ENCODE measurements at regions not wholly inside any gene's neighbourhood (a gene's known extent, or its start where the extent isn't known, plus 50 kb on each side); places are given as distances from the start of the nearest gene placed in this dataset.

DNA sequence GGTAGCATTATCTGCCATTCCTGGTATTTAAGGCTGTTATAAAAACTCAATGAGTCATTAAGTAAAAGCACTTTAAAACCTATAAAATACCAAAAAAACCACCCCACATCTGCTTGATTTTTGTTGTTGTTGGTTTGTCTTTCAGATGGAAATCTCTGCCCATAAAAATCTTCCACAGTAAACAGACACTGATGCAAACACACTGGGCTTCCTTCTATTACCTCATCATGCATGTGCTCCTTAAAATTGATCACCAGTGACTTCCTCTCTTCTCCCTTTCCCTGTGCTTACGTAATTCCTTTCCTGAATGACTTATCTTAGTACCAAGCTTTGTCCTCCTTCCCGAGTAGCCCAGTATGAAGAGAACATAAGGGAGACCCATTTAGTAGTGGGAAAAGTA lies 167.2 kb downstream of the EVX1 start:
- no peaks in the 10 kb centered on the region for H3K9me3 ChIP-seq (replicated peaks; ENCODE audit: control insufficient read depth, low read depth, low read length)

DNA sequence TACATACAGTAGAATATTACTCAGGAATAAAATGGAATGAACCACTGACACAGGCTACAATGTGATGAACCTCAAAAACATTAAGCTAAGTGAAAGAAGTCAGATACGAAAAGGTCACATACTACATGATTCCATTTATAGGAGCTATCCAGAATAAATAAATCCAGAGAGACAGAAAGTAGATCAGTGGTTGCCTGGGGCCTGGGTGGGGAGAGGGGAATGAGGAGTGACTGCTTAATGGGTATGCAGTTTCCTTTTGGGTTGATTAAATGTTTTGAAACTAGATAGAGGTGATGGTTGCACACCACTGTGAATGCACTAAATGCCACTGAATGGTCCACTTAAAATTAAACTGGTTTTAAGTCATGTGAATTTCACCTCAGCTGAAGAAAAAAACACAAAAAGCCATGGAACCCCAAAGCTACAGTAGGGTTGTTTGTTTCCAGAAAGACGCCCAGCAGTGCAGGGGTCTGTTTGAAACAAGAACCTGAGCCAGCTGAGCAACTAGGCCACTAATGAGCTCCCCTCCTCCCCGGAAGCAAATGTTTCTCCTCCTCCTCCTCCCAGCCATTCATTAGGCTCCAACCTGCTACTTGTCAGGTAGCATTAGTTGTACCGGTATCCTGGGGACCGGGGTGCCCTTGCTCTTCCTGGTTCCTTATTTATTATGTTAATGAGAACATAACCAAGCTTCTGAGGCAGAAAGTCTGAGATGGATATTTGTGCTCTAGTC lies 168.4 kb downstream of the EVX1 start:
- Histone ChIP-seq H3K36me3 (ENCODE audit: control insufficient read depth, insufficient read depth, low read length) (no peaks in the 10 kb centered on the region), H3K4me1 (ENCODE audit: control insufficient read depth, insufficient read depth, low read length) (no peaks in the 10 kb centered on the region), H3K9me3 (replicated peaks; ENCODE audit: control insufficient read depth, low read depth, low read length) (no peaks in the 10 kb centered on the region), H3K27ac (ENCODE audit: low read length) (no peak overlapping the region), H3K27me3 (ENCODE audit: control insufficient read depth, insufficient read depth, low read length) (peaks cover 4% of the 10 kb centered on the region), H3K4me3 (ENCODE audit: low read length) (no peak overlapping the region)
- WGBS (ENCODE audit: insufficient coverage), result 100% methylated on average over 1 of the region's 5 CpGs
- no peak for DNase-seq

More for the DNA sequence above, 167.2 kb downstream of the EVX1 start:
- Histone ChIP-seq H3K27ac (ENCODE audit: low read length) (no peak overlapping the region), H3K27me3 (ENCODE audit: control insufficient read depth, insufficient read depth, low read length) (peaks cover 4% of the 10 kb centered on the region), H3K4me3 (ENCODE audit: low read length) (no peak overlapping the region), H3K36me3 (ENCODE audit: control insufficient read depth, insufficient read depth, low read length) (no peaks in the 10 kb centered on the region), H3K4me1 (ENCODE audit: control insufficient read depth, insufficient read depth, low read length) (no peaks in the 10 kb centered on the region)
- no peak for DNase-seq
- no CpG with 5 or more reads among the region's 2 CpGs for WGBS (ENCODE audit: insufficient coverage)

DNA sequence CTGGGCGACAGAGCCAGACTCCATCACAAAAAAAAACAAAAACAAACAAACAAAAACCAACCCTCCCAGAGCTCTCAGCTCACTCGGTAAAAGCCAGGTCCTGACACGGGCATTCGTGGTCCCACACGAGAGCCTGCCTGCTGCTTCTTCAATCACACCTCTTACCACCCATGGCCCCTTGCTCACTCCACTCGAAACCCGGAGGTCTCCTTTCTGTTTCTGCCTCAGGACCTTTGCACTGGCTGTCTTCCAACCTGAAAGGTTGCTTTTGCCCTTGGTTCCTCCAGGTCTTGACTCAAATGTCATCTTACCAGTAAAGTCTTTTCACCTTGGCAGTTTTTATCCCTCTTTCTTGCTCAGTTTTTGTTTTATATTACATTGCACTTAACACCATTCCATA lies 169.6 kb downstream of the EVX1 start:
- H3K4me3 ChIP-seq (ENCODE audit: low read length), result no peak overlapping the region
- H3K36me3 ChIP-seq (ENCODE audit: control insufficient read depth, insufficient read depth, low read length), result no peaks in the 10 kb centered on the region
- H3K9me3 ChIP-seq (replicated peaks; ENCODE audit: control insufficient read depth, low read depth, low read length), result no peaks in the 10 kb centered on the region
- WGBS (ENCODE audit: insufficient coverage), result 85% methylated on average over 7 of the region's 7 CpGs
- no peak overlapping the region for H3K27ac ChIP-seq (ENCODE audit: low read length)
- H3K27me3 ChIP-seq (ENCODE audit: control insufficient read depth, insufficient read depth, low read length), result peaks cover 4% of the 10 kb centered on the region
- no peaks in the 10 kb centered on the region for H3K4me1 ChIP-seq (ENCODE audit: control insufficient read depth, insufficient read depth, low read length)
- DNase-seq, result no peak

DNA sequence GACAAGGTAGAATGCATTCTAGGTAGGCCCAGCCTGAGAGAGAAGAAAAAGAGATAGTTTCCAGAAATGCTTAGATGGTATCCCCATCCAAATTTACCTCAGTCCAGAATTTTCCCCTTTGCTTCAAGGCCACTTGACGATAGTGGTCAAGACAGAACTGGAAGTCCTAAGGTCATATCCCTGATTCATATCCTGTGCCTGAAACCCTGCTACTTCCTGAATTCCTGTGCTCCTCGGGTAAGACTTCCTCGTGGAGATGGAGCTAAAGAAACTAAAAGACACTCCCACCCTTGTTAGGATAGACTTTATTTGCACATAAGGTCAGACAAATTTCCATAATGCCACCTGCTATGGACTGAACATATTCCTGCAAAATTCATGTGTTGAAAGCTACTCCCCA lies 175.9 kb downstream of the EVX1 start:
- Histone ChIP-seq H3K27me3 (ENCODE audit: control insufficient read depth, insufficient read depth, low read length) (no peaks in the 10 kb centered on the region), H3K36me3 (ENCODE audit: control insufficient read depth, insufficient read depth, low read length) (no peaks in the 10 kb centered on the region), H3K4me1 (ENCODE audit: control insufficient read depth, insufficient read depth, low read length) (no peaks in the 10 kb centered on the region), H3K4me3 (ENCODE audit: low read length) (no peak overlapping the region), H3K27ac (ENCODE audit: low read length) (no peak overlapping the region), H3K9me3 (replicated peaks; ENCODE audit: control insufficient read depth, low read depth, low read length) (no peaks in the 10 kb centered on the region)
- DNase-seq, result no peak
- WGBS (ENCODE audit: insufficient coverage), result no CpG with 5 or more reads among the region's 3 CpGs

DNA sequence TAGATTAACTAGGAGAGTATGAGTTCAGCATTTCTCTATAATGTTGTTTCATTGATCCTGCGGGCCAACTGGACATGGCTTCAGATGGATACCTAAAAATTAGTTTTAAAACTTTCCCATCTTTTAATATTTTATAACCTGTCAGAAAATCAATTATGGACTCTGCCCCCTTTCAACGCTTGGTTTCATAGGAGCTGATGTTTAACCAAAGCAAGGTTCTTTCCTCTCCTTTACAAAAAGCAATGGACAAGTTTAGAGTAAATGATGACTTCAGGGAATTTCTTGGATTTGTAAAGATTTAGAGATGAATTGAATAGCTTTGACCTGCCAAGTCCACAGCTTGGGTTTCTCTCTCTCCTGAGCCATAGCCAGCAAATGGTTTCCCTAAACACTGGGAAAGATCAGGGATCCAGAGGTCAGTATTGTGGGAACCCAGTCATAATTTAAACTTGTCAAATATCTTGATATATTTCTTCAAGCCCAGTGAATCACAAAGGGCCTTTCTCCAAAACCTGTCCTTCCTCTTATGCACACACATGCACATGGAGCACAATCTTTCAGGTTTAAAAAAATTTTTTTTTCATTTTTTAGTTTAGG lies 177.1 kb downstream of the EVX1 start:
- H3K27me3 ChIP-seq (ENCODE audit: control insufficient read depth, insufficient read depth, low read length), result no peaks in the 10 kb centered on the region
- DNase-seq, result no peak
- H3K36me3 ChIP-seq (ENCODE audit: control insufficient read depth, insufficient read depth, low read length), result no peaks in the 10 kb centered on the region
- H3K4me1 ChIP-seq (ENCODE audit: control insufficient read depth, insufficient read depth, low read length), result no peaks in the 10 kb centered on the region
- no peak overlapping the region for H3K4me3 ChIP-seq (ENCODE audit: low read length)
- H3K27ac ChIP-seq (ENCODE audit: low read length), result no peak overlapping the region
- no peaks in the 10 kb centered on the region for H3K9me3 ChIP-seq (replicated peaks; ENCODE audit: control insufficient read depth, low read depth, low read length)
- no CpG with 5 or more reads among the region's 2 CpGs for WGBS (ENCODE audit: insufficient coverage)

DNA sequence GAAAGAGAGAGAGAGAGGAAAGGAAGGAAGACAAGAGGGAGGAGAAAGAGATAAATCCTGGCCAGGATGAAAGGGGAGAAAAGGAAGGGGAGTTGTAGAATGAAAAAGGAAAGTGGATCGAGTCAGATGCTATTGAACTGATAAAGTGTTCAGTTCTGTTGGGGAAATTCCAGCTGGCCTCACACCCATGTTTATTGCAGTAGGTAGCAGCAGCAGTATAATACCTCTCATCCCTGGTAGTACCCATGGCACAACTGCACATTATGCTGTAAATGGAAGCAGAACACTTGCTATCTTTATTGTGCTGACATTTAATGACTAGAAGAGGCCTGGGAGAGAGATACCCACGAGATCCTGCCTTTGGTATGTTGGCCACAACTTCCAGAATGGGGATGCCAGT lies 178.1 kb downstream of the EVX1 start:
- Histone ChIP-seq H3K27me3 (ENCODE audit: control insufficient read depth, insufficient read depth, low read length) (no peaks in the 10 kb centered on the region), H3K27ac (ENCODE audit: low read length) (no peak overlapping the region), H3K4me3 (ENCODE audit: low read length) (no peak overlapping the region), H3K9me3 (replicated peaks; ENCODE audit: control insufficient read depth, low read depth, low read length) (no peaks in the 10 kb centered on the region), H3K4me1 (ENCODE audit: control insufficient read depth, insufficient read depth, low read length) (no peaks in the 10 kb centered on the region), H3K36me3 (ENCODE audit: control insufficient read depth, insufficient read depth, low read length) (no peaks in the 10 kb centered on the region)
- DNase-seq, result no peak
- WGBS (ENCODE audit: insufficient coverage), result 40% methylated on average over 1 of the region's 2 CpGs

DNA sequence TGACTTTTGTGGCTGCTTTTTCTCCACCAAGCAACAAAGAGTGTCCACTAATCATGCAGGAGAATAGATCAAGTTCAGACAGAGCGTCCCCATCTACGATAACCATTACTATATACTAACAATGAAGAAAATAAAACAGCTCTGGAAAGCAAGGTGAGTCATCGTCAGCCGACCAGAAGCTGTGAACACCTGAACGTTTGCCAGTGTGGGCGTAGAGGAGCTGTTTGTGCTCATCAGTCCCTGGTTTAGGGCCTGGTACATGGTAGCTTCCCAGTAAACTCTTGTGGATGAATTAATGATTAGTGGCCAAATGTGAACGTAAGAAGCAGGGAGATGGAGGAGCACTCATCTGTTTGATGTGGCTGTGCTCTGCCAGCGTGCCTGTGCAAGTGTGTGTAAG lies 180.7 kb downstream of the EVX1 start:
- Histone ChIP-seq H3K9me3 (replicated peaks; ENCODE audit: control insufficient read depth, low read depth, low read length) (peaks cover 3% of the 10 kb centered on the region), H3K4me3 (ENCODE audit: low read length) (no peak overlapping the region), H3K4me1 (ENCODE audit: control insufficient read depth, insufficient read depth, low read length) (no peaks in the 10 kb centered on the region), H3K36me3 (ENCODE audit: control insufficient read depth, insufficient read depth, low read length) (no peaks in the 10 kb centered on the region), H3K27me3 (ENCODE audit: control insufficient read depth, insufficient read depth, low read length) (peaks cover 2% of the 10 kb centered on the region), H3K27ac (ENCODE audit: low read length) (no peak overlapping the region)
- 75% methylated on average over 5 of the region's 8 CpGs for WGBS (ENCODE audit: insufficient coverage)
- no peak for DNase-seq

DNA sequence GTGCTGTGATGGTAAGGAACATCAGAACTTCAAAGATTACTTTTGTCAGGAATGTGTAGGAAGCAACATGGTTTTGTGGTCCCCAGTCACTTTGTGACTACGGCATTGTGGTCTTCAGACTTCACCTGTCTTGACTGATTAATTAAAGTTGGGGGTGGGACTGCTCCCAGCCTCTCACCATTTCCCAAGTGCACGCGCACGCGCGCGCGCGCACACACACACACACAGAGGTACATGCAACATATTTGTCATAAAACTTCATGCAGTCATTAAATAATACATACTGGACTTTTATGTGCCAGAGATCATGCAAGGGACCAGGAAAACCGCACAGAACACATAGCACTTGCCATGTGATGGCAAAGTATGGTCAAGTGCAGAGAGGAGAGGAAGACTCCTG lies 181.2 kb downstream of the EVX1 start:
- no peak for DNase-seq
- Histone ChIP-seq H3K4me3 (ENCODE audit: low read length) (no peak overlapping the region), H3K27me3 (ENCODE audit: control insufficient read depth, insufficient read depth, low read length) (peaks cover 2% of the 10 kb centered on the region), H3K9me3 (replicated peaks; ENCODE audit: control insufficient read depth, low read depth, low read length) (peaks cover 3% of the 10 kb centered on the region), H3K4me1 (ENCODE audit: control insufficient read depth, insufficient read depth, low read length) (no peaks in the 10 kb centered on the region), H3K27ac (ENCODE audit: low read length) (no peak overlapping the region), H3K36me3 (ENCODE audit: control insufficient read depth, insufficient read depth, low read length) (no peaks in the 10 kb centered on the region)
- no CpG with 5 or more reads among the region's 10 CpGs for WGBS (ENCODE audit: insufficient coverage)

DNA sequence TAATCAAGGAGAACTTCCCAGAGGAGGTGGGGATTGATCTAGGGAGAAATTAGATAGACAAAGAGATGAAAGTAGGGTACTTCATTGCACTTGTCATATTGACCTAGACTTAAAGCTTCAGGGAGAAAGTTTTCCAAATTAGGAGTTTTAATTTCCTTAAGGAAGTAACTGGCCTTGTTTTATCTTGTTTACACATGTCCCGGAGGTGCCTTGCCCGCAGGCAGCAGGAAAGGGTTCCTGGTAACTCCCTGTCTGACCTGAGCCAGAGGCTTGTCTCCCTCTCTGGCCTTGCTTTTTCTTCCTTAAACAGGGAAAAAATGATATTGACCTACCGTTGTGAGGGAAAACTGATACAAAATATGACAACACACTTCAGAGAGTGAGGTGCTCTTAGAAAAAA lies 181.6 kb downstream of the EVX1 start:
- Histone ChIP-seq H3K9me3 (replicated peaks; ENCODE audit: control insufficient read depth, low read depth, low read length) (peaks cover 3% of the 10 kb centered on the region), H3K27ac (ENCODE audit: low read length) (no peak overlapping the region), H3K4me3 (ENCODE audit: low read length) (no peak overlapping the region), H3K36me3 (ENCODE audit: control insufficient read depth, insufficient read depth, low read length) (no peaks in the 10 kb centered on the region), H3K27me3 (ENCODE audit: control insufficient read depth, insufficient read depth, low read length) (peaks cover 2% of the 10 kb centered on the region), H3K4me1 (ENCODE audit: control insufficient read depth, insufficient read depth, low read length) (no peaks in the 10 kb centered on the region)
- 60% methylated on average over 1 of the region's 3 CpGs for whole genome bisulfite sequencing (ENCODE audit: insufficient coverage)
- no peak for DNase-seq

DNA sequence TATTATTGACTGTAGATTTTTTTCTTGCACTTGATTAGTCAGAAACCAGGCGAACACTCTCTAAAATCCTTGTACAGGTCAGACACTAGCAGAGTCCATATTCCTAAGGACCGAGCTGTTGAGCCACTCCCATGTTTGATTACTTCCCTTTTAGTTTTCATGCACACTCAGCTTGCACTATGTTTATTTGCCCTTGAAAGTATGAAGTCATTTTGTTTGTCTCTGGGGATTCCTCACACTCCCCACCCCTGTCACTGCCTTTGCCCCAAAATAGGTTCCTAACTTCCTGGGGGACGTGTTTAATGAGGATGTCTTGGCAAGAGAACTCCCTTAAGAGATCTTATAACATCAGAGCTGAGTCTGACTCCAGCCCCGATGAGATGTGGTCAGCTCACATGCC lies 182.1 kb downstream of the EVX1 start:
- no peak overlapping the region for H3K4me3 ChIP-seq (ENCODE audit: low read length)
- H3K9me3 ChIP-seq (replicated peaks; ENCODE audit: control insufficient read depth, low read depth, low read length), result peaks cover 3% of the 10 kb centered on the region
- 46% methylated on average over 2 of the region's 4 CpGs for WGBS (ENCODE audit: insufficient coverage)
- DNase-seq, result no peak
- H3K36me3 ChIP-seq (ENCODE audit: control insufficient read depth, insufficient read depth, low read length), result no peaks in the 10 kb centered on the region
- peaks cover 2% of the 10 kb centered on the region for H3K27me3 ChIP-seq (ENCODE audit: control insufficient read depth, insufficient read depth, low read length)
- no peaks in the 10 kb centered on the region for H3K4me1 ChIP-seq (ENCODE audit: control insufficient read depth, insufficient read depth, low read length)
- H3K27ac ChIP-seq (ENCODE audit: low read length), result no peak overlapping the region

Data from muscle of leg (tissue), 3 donors.